ENCODE measurements at regions not wholly inside any gene's neighbourhood (a gene's known extent, or its start where the extent isn't known, plus 50 kb on each side); places are given as distances from the start of the nearest gene placed in this dataset.
A peak's percentile ranks its signal among the peaks of the same experiment; 100 is the strongest.
"Not testable (repeated sequence)": the region's sequence is repeated elsewhere in the genome, so short reads cannot be mapped to it uniquely, and the experiment has no call there.

- DNase-seq, result not testable (repeated sequence)
These were observed 111.4 kb upstream of the METTL9 start for GRCh38 chr16:21487956-21488355.

GRCh38 chr16:21499046-21499445 is 100.3 kb upstream of the METTL9 start:
- not testable (repeated sequence) for DNase-seq

DNA sequence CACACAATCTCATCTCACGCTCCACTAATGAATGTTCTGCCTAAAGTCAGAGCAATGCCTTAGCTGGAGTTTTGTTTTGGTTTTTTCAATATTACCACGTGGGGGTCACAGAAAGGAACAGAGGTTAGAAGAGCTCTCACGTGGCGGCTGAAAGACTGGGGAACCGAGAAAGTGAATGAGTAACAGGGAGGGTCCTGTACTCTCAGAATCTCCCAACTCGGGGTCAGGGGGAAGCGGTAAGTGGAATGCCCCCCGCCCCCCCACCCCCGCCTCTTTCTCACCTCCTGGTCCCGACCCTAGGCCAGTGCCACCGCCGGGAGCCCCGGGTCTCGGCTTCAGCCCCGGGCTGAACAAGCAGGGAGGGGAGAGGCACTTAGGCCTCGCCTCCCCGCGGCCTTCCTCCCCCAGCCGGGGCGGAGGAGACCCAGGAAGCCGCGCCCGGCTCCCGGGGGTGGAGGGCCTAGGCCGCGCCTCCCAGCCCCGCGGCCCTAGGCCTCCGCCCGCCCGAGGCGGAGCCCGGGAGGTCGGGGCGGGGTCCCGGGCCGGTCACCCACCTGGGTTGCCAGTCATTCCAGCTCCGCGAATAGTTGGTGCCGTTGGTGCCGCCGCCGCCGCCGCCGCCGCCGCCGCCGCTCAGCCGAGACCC is 98.0 kb upstream of the METTL9 start:
- peak; percentile 81 for DNase-seq

DNA sequence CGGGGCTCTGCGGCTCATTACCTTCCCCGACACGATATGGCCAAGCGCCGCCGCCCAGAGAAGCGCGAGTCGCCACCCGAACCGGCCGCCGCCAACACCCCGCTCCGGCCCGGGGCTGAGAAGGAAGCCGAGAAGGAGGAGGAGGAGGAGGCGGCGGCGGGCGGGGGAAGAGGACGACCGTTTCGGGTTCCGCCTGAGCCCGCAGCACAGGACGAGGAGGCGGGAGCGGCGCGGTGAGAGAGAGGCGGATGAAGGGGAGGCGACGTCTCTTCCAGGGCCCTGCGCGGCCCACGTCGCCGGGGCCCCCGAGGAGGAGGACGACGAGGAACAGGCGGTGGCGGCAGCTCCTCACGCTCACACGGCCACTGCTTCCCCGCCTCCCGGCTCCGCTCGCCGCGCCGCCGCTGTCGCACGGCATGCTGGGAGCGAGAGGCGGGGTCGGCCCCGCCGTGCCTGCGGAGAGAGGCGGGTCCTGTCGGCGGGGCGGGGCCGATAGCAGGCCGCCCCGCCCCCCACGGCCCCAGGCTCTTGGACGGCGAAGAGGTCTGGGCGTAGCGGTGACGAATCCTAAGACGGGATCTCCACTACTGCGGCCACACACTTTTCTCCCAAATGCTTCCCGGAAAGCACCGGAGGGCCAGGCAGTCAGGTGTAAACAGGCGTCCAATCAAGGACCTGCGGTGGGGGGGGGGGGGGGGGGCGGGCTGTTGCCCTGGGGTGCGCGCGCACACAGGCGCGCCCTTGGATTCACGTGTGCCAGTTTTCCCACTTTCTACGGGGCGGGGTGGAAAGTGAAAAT is 97.3 kb upstream of the METTL9 start:
- peak; percentile 87 for DNase-seq

DNA sequence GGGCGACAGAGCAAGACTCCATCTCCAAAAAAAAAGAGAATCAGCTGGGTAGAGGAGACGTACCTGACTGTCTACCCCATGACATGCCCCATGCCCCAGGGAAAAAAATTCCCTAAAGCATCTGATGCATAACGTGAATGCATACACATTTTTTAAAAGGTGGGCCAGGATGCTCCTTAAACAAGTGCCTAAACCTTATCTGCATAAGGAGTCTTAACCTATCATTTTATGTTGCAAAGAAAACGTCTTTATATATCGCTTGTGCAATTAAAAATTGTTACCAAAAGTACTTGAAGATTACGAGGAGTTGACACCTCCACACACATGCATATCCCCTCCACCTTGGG is 95.8 kb upstream of the METTL9 start:
- DNase-seq, result not testable (repeated sequence)

DNA sequence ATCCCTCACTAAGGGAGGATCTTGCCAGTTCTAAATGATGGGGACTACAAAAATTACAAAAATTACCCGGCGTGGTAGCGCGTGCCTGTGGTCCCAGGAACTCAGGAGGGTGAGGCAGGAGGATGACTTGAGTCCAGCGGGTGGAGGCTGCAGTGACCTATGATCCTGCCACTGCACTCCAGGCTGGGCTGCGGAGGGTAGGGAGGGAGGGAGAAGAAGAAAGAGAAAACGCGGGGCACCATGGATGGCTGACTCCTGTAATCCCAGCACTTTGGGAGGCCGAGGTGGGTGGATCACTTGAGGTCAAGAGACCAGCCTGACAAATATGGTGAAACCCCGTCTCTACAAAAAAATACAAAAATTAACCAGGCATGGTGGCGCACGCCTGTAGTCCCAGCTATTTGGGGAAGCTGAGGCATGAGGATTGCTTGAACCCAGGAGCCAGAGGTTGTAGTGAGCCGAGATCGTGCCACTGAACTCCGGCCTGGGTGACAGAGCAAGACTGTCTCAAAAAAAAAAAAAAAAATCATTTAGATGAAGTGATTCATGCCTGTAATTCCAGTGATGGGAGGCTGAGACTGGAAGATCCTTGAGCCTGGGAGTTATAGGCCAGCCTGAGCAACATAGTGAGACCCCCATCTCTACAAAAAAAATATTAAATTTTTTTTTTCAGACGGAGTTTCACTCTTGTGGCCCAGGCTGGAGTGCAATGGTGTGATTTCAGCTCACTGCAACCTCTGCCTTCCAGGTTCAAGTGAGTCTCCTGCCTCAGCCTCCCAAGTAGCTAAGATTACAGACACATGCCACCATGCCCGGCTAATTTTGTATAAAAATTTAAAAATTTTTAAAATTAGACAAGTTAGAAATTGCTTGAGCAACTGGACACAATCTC is 95.2 kb upstream of the METTL9 start:
- DNase-seq, result not testable (repeated sequence)

DNA sequence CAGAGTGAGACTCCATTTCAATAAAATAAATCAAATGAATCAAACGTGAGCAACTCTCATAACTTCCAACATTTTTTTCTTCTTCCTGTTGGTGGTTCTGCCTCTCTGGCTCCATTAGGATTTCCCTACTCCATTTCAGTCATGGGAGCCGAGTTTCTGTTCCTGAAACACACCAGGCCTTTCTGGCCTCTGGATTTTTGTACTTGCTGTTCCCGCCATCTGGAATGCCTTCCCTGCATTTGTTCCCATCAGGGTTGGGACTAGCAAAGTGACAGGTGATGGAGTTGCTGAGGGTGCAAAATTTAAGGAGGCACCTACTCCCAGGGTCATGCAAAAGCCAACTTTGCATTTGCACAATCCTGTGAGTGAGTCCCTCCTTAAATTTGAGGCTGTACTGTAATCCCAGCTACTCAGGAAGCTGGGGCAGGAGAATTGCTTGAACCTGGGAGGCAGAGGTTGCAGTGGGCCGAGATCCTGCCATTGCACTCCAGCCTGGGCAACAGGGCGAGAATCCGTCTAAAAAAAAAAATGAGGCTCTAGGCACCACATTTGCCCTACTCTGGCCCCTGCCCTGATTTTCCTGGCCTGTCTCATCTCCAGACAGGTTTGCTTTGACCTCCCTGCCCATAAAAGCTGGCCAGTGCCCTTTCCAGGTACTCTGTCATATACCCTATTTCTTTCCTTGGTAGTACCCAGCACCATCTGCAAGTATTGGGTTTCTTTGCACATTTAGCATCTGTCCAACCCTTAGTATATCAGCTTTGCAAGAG is 93.4 kb upstream of the METTL9 start:
- not testable (repeated sequence) for DNase-seq

- DNase-seq, result not testable (repeated sequence)
These were observed 92.4 kb upstream of the METTL9 start for GRCh38 chr16:21506857-21507456.

DNA sequence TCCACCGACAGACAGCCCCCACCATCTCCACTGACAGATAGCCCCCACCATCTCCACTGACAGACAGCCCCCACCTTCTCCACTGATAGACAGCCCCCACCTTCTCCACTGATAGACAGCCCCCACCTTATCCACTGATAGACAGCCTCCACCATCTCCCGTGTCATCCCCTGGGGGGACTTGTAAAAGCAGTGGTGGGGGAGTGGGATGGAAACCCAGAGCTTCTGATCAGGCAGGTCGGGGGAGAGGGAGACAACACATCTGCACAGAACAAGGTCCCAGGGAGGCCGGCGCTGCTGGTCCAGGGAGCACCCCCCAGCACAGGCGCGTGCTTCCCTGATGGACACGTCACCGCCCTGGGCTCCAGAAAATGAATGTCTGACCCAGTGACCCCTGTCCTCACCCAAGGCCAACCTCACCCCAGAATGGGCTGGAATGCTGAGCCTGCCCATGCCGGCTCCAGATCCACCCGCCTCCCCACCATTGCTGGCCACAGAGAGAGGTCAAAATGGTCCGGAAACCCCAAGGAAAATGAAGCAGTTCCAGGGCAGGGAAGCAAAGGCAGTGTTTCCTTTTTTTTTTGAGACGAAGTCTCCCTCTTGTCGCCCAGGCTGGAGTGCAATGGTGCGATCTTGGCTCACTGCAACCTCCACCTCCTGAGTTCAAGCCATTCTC is 91.6 kb upstream of the METTL9 start:
- DNase-seq, result not testable (repeated sequence)

GRCh38 chr16:21508661-21509436 is 90.5 kb upstream of the METTL9 start:
- not testable (repeated sequence) for DNase-seq

- DNase-seq, result not testable (repeated sequence)
These were observed 89.8 kb upstream of the METTL9 start for GRCh38 chr16:21509437-21510086.

DNA sequence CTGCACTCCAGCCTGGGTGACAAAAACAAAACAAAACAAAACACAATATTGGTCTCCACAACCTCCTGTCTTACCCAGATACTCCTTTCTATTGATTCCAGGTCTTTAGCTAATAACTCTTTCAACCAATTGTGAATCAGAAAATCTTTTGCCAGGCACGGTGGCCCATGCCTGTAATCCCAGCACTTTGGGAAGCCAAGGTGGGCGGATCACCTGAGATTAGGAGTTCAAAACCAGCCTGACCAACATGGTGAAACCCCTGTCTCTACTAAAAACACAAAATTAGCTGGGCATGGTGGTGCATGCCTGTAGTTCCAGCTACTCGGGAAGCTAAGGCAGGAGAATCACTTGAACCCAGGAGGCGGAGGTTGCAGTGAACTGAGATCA is 88.5 kb upstream of the METTL9 start:
- not testable (repeated sequence) for DNase-seq

DNA sequence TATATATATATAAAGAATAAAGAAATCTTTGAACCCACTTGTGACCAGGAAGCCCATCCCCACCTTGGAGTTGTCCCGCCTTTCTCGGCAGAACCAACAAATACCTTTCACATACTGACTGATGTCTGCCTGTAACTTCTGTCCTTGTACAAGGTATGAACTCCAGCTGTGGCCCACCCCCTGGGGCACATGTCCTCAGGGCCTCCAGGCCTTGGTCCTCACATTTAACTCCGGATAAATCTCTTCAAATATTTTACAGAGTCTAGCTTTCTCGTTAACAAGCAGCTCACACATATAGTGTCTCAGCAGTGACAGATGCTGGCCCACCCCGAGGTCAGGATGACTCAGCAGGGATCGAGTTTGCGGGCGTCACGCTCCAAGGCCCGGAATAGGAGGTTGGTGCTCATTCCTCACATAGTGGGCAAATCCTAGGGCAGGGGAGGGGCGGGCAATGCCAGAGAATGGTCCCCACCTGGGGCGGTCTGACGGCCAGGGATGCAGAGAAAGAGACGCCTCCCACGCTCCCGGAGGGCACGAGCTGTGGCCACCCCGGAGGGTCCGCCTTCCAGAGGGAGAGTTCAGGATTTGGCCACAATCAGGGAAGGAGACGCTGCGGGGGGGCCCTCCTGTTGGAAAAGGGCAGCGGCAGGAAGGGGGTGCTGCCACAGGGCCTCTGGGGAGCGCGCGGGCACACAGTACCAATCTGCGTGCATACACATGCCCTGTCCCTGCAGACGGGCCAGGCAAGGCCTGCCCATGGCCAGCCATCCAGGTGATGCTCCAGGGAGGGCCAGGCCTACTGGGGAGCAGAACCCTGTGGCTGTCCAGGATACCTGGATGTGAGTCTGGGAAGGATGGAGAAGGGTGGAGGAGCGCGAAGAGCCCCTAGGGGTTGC is 87.8 kb upstream of the METTL9 start:
- DNase-seq, result not testable (repeated sequence)

DNA sequence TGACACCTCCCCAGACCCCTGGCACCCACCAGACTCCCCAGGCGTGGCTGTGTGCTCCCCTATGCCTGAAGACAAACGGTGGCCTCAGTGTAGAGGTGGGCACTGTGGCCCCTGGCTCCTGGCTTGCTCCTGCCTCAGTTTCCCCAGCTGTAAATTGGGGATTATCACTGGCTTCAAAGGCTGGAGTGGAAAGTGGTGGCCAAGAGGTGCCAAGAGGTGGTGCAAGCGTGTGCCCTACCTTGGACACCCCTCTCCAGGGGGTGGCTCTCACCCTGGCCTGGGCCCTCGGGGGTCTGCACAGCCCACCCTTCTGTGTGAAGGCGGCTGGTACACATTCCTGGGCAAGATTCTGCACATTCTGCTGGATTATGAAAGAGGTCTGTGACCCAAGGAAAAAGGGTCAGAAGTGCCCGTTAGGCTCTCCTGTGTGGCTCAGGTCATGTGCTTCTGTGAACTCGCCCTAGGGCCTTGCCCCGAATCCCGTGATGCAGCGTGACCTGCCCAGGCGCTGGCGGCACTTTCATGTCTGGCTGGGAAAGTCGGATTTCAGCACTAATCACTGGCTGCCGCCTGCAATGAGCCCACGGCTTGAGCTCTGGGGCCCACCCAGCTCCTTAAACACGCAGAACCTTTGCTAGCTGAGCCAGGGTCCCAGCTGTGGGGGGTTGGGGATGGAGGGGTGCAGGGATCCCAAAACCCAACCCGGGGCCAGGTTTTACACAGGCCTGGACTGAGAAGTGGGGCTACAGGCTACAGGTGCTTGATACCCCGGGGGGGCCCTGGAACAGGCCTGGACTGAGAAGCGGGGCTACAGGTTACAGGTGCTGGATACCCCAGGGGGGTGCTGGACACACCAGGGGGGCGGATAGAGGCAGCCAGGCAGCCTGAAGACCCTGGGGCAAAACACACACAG is 86.8 kb upstream of the METTL9 start:
- DNase-seq, result not testable (repeated sequence)

DNA sequence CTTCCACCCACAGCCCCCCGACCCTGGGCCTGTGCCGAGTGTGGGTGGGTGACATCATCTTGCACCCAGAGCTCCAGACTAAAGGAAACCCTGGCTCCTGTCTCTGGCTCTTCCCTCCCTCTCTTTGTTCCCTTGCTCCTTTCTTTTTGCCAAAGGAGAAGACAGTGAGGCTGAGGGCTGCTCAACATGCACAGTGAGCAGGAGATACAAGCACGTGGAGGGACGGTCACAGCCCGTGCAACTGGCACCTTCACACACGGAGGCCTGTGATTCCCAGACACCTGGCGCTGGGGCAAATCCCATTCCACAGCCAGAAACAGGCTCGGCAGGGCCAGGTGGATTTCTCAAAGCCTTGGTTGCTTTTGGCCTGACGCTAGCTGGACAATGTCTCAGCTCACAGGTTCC is 86.0 kb upstream of the METTL9 start:
- DNase-seq, result not testable (repeated sequence)

DNA sequence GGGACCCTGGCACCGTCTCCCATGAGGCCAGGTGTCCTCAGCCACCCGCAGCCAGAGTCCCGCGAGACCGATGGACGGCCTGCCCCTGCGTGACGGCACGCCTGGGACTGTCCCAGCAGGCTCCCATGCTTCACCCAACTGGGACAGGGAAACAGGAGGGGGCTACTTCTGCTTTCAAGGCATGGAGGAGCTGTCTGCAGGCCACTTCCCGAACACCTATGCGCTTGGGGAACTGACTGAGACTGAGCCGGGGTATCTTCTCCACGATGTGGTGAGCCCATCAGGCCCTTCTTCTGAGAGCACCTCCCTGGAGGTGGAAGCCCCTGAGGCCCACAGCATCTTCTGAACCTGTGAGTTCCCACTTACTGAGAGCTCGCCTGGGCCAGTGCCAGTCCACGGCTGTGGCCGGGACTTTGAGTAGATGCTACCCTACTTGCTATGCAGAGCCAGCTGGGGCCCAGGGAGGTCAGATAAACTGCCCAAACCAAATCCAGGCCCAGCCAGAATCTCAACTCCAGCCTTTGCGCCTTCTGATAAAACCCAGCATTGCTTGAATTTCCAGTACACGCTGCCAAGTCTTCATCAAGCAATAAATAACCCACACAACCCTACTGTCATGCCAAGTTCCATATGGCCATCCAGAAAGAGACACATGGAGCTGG is 85.4 kb upstream of the METTL9 start:
- DNase-seq, result not testable (repeated sequence)

DNA sequence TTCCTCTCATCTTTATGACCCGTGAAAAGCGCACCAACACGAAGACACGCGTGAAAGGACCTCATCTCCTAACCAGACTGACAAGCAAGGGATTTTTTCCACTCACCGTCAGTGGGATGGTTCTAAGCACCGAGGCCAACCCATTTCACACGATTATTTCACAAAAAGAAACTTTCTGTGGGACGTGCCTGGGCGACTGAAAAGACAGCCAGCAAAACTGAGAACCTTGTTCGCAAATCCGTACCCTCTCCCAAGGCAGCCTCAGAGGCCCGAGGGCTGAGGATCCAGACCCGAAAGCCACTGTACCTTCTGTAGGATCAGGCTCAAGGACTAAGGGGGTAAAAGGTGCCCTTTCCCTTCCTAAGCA is 84.9 kb upstream of the METTL9 start:
- not testable (repeated sequence) for DNase-seq

GRCh38 chr16:21516705-21517040 is 82.7 kb upstream of the METTL9 start:
- not testable (repeated sequence) for DNase-seq

Measured in NCI-H146 (cell line).